MCF 10A (cell line): ENCODE measurements at regions not wholly inside any gene's neighbourhood (a gene's known extent, or its start where the extent isn't known, plus 50 kb on each side); places are given as distances from the start of the nearest gene placed in this dataset.

Experiments
- BruUV-seq: library from RNA; stranded (reverse); fragments of 400-500 nt; replicated peaks from 2 replicates; lab custom pipeline; 2021; lab: Mats Ljungman, UMichigan
- CTCF ChIA-PET: fragments of 300-600 bp; sonication (Branson Sonifier 250); formaldehyde crosslinking; extraction: SDS; loops from one replicate; lab custom pipeline; 2021; ENCODE audit warnings: antibody characterized with exemption, inconsistent platforms; lab: Yijun Ruan, JAX
- POLR2A ChIA-PET: fragments of 300-600, 350-650 bp; sonication (Branson Sonifier 250); formaldehyde crosslinking; extraction: SDS; loops from one replicate; lab custom pipeline; 2020; ENCODE audit warnings: antibody characterized with exemption, inconsistent platforms; lab: Yijun Ruan, JAX
- DNase-seq: peaks from one replicate; pipeline ENCODE4 v3.0.0-alpha.2; 2018; ENCODE audit not compliant: unreplicated experiment
- H3K27ac Mint-ChIP-seq: one replicate; pipeline ENCODE4 v1.8.0; 2022; ENCODE audit warnings: mild to moderate bottlenecking, low read depth, mixed read lengths; ENCODE audit not compliant: unreplicated experiment
- H3K27me3 Mint-ChIP-seq: one replicate; pipeline ENCODE4 v1.8.0; 2022; ENCODE audit warnings: mixed read lengths; ENCODE audit not compliant: insufficient read depth, unreplicated experiment
- H3K36me3 Mint-ChIP-seq: one replicate; pipeline ENCODE4 v1.8.0; 2022; ENCODE audit warnings: mild to moderate bottlenecking, moderate library complexity, mixed read lengths; ENCODE audit not compliant: insufficient read depth, unreplicated experiment
- H3K4me1 Mint-ChIP-seq: one replicate; pipeline ENCODE4 v1.8.0; 2022; ENCODE audit warnings: mixed read lengths; ENCODE audit not compliant: insufficient read depth, unreplicated experiment
- H3K4me3 Mint-ChIP-seq: one replicate; pipeline ENCODE4 v1.8.0; 2022; ENCODE audit warnings: mild to moderate bottlenecking, moderate library complexity, mixed read lengths; ENCODE audit not compliant: unreplicated experiment
- H3K9me3 Mint-ChIP-seq: one replicate; pipeline ENCODE4 v1.8.0; 2022; ENCODE audit warnings: mixed read lengths; ENCODE audit not compliant: unreplicated experiment
- CTCF ChIP-seq: fragments of 200-600 bp; IDR thresholded peaks from one replicate; pipeline ENCODE4 v1.8.0; 2022; ENCODE audit warnings: antibody characterized with exemption, mild to moderate bottlenecking; ENCODE audit not compliant: unreplicated experiment
- intact Hi-C: fragments of 100-400 bp; cut with micrococcal nuclease; formaldehyde crosslinking; loops from 2 replicates; pipeline ENCODE4 v1.14.1; 2022

GRCh38 chr10:17516376-17516775 lies 62.0 kb upstream of the ST8SIA6 start:
- Mint-ChIP-seq H3K27me3 (no peaks in the 10 kb centered on the region), H3K27ac (no peak overlapping the region), H3K9me3 (no peaks in the 10 kb centered on the region), H3K36me3 (peaks cover 5% of the 10 kb centered on the region), H3K4me1 (peaks cover 15% of the 10 kb centered on the region), H3K4me3 (no peak overlapping the region)
- ChIA-PET POLR2A (no interaction called here), CTCF (no interaction called here)
- no TSS peak for BruUV-seq
- TF ChIP-seq CTCF = no peak
- intact Hi-C loops = no loop called here
- no peak for DNase-seq

- Mint-ChIP-seq H3K4me3 (no peak overlapping the region), H3K36me3 (no peaks in the 10 kb centered on the region), H3K4me1 (peaks cover 15% of the 10 kb centered on the region), H3K27me3 (no peaks in the 10 kb centered on the region), H3K27ac (peak overlapping the region; percentile 84), H3K9me3 (no peaks in the 10 kb centered on the region)
- CTCF ChIA-PET = interaction anchor here (0.5 kb wide), 1 partner anchor 13 kb away, joined by 4 read pairs; no protein-coding TSS in a partner anchor
- peak; percentile 97 for DNase-seq
- BruUV-seq = no TSS peak
- intact Hi-C loops = no loop called here
- POLR2A ChIA-PET = interaction anchor here (0.7 kb wide), 1 partner anchor 13 kb away, joined by 3 read pairs; no protein-coding TSS in a partner anchor
- no peak for TF ChIP-seq CTCF
Observed at GRCh38 chr10:17512341-17513001, 58.1 kb upstream of the ST8SIA6 start.

GRCh38 chr10:17510242-17510908 lies 56.0 kb upstream of the ST8SIA6 start:
- no TSS peak for BruUV-seq
- no peaks in the 10 kb centered on the region for H3K36me3 Mint-ChIP-seq
- peak overlapping the region; percentile 84 for H3K27ac Mint-ChIP-seq
- intact Hi-C loops = no loop called here
- DNase-seq = no peak
- POLR2A ChIA-PET = interaction anchor here (1.0 kb wide), 1 partner anchor 56 kb away, joined by 3 read pairs; the partner anchor contains the start of gene ST8SIA6
- no peaks in the 10 kb centered on the region for H3K9me3 Mint-ChIP-seq
- TF ChIP-seq CTCF = no peak
- CTCF ChIA-PET = interaction anchor here (0.6 to 1.1 kb wide), 5 partner anchors 11 to 683 kb away, joined by 3 to 4 read pairs (median 4); no protein-coding TSS in a partner anchor
- peaks cover 15% of the 10 kb centered on the region for H3K4me1 Mint-ChIP-seq
- H3K27me3 Mint-ChIP-seq = no peaks in the 10 kb centered on the region
- H3K4me3 Mint-ChIP-seq = no peak overlapping the region

GRCh38 chr10:17507538-17507937 lies 53.1 kb upstream of the ST8SIA6 start:
- CTCF ChIA-PET = interaction anchor here (0.6 kb wide), 2 partner anchors 19 to 76 kb away, joined by 3 to 4 read pairs; no protein-coding TSS in a partner anchor
- intact Hi-C loops = no loop called here
- peaks cover 11% of the 10 kb centered on the region for H3K4me1 Mint-ChIP-seq

More at GRCh38 chr10:17507538-17507937, 53.1 kb upstream of the ST8SIA6 start:
- no peak overlapping the region for H3K27ac Mint-ChIP-seq
- H3K36me3 Mint-ChIP-seq = no peaks in the 10 kb centered on the region
- POLR2A ChIA-PET = interaction anchor here (0.8 kb wide), 1 partner anchor 27 kb away, joined by 3 read pairs; no protein-coding TSS in a partner anchor
- no peak for DNase-seq
- H3K9me3 Mint-ChIP-seq = no peaks in the 10 kb centered on the region
- no TSS peak for BruUV-seq
- TF ChIP-seq CTCF = no peak
- no peak overlapping the region for H3K4me3 Mint-ChIP-seq
- no peaks in the 10 kb centered on the region for H3K27me3 Mint-ChIP-seq
